SK-N-SH (cell line): ENCODE measurements at regions not wholly inside any gene's neighbourhood (a gene's known extent, or its start where the extent isn't known, plus 50 kb on each side); places are given as distances from the start of the nearest gene placed in this dataset.

ENCODE experiments used
- CTCF ChIA-PET: fragments of 300-600, 350-600 bp; formaldehyde crosslinking; extraction: SDS; loops from one replicate; lab custom pipeline; 2021; lab: Yijun Ruan, JAX
- POLR2A ChIA-PET: fragments of 350-600 bp; sonication (Branson Sonifier 250); formaldehyde crosslinking; extraction: SDS; loops from one replicate; lab custom pipeline; 2020; ENCODE audit warnings: antibody characterized with exemption, inconsistent platforms; lab: Yijun Ruan, JAX
- DNase-seq: peaks from one replicate; pipeline ENCODE4 v3.0.0; 2012
- H2AFZ ChIP-seq: fragments of 200-600 bp; sonication (generic); 2 replicates; pipeline ENCODE4 v1.8.1; 2016; ENCODE audit warnings: antibody characterized with exemption, mild to moderate bottlenecking, low read depth
- H3F3A ChIP-seq: fragments of 200-600 bp; sonication (generic); replicated peaks from 2 replicates; pipeline ENCODE3; 2016; ENCODE audit warnings: antibody characterized with exemption, mild to moderate bottlenecking; ENCODE audit not compliant: insufficient read depth
- H3K27ac ChIP-seq, 2 experiments: fragments of 200-500 bp in 1 of 2; fragments of 200-600 bp in 1 of 2; sonication (Bioruptor generic) in 1 of 2; sonication (generic), shearing (Covaris generic) in 1 of 2; 2 replicates each; pipeline versions ENCODE4 v1.5.1 to v1.6.1; 2014 to 2016; ENCODE audit warnings: low read depth in 2 of 2, inconsistent platforms in 1 of 2, low read length in 1 of 2, mild to moderate bottlenecking in 1 of 2, mixed read lengths in 1 of 2
- H3K27me3 ChIP-seq: fragments of 200-600 bp; sonication (generic), shearing (Covaris generic); 2 replicates; pipeline ENCODE4 v1.6.1; 2016; ENCODE audit warnings: mixed run types; ENCODE audit not compliant: insufficient read depth
- H3K36me3 ChIP-seq, 2 experiments: fragments of 200-500 bp in 1 of 2; fragments of 200-600 bp in 1 of 2; sonication (Bioruptor generic) in 1 of 2; sonication (generic) in 1 of 2; replicated peaks in 1 of 2; 2 replicates each; pipeline versions ENCODE3 to v1.5.1; 2014 to 2016; ENCODE audit warnings: low read length in 1 of 2, mild to moderate bottlenecking in 1 of 2; ENCODE audit not compliant: insufficient read depth in 2 of 2, control insufficient read depth in 1 of 2
- H3K4me1 ChIP-seq, 2 experiments: fragments of 200-500 bp in 1 of 2; fragments of 200-600 bp in 1 of 2; sonication (Bioruptor generic) in 1 of 2; sonication (generic), shearing (Covaris generic) in 1 of 2; 2 replicates each; pipeline versions ENCODE4 v1.5.1 to v1.6.1; 2014 to 2016; ENCODE audit warnings: low read depth in 1 of 2, low read length in 1 of 2, mixed run types in 1 of 2; ENCODE audit not compliant: insufficient read depth in 2 of 2, control insufficient read depth in 1 of 2
- H3K4me2 ChIP-seq: fragments of 200-600 bp; sonication (generic), shearing (Covaris generic); 2 replicates; pipeline ENCODE4 v1.6.1; 2017; ENCODE audit warnings: mixed run types
- H3K4me3 ChIP-seq, 2 experiments: fragments of 200-500 bp in 1 of 2; fragments of 200-600 bp in 1 of 2; sonication (Bioruptor generic) in 1 of 2; sonication (generic), shearing (Covaris generic) in 1 of 2; 2 replicates each; pipeline versions ENCODE4 v1.5.1 to v1.8.1; 2014 to 2016; ENCODE audit warnings: low read depth in 2 of 2, inconsistent platforms in 1 of 2, low read length in 1 of 2, mild to moderate bottlenecking in 1 of 2, mixed read lengths in 1 of 2, moderate library complexity in 1 of 2
- H3K79me2 ChIP-seq: fragments of 200-600 bp; sonication (generic); 2 replicates; pipeline ENCODE4 v1.8.1; 2017; ENCODE audit warnings: mild to moderate bottlenecking; ENCODE audit not compliant: insufficient read depth
- H3K9ac ChIP-seq: fragments of 200-600 bp; sonication (generic); 2 replicates; pipeline ENCODE4 v1.6.1; 2017; ENCODE audit warnings: mixed run types
- H3K9me2 ChIP-seq: fragments of 200-600 bp; sonication (generic); 2 replicates; pipeline ENCODE4 v1.6.1; 2017; ENCODE audit warnings: mixed run types
- H3K9me3 ChIP-seq: fragments of 200-600 bp; sonication (generic); 2 replicates; pipeline ENCODE4 v1.6.1; 2017; ENCODE audit warnings: mixed run types, mild to moderate bottlenecking, moderate library complexity
- H4K20me1 ChIP-seq: fragments of 200-600 bp; sonication (generic); 2 replicates; pipeline ENCODE4 v1.6.1; 2017; ENCODE audit warnings: mild to moderate bottlenecking, mixed run types; ENCODE audit not compliant: insufficient read depth
- CHD2 ChIP-seq: fragments of 150-350 bp; IDR thresholded peaks from 2 replicates; pipeline ENCODE4 v1.6.1; 2018; ENCODE audit warnings: low read length; ENCODE audit not compliant: partially characterized antibody
- ELF1 ChIP-seq: IDR thresholded peaks from 2 replicates; pipeline ENCODE4 v1.4.0; 2012
- EP300 ChIP-seq, 2 experiments: IDR thresholded peaks; 2 replicates each; pipeline versions ENCODE4 v1.4.0 to v1.6.1; 2012; ENCODE audit warnings: borderline replicate concordance in 1 of 2, low read depth in 1 of 2, low read length in 1 of 2
- EZH2phosphoT487 ChIP-seq: fragments of 200-600 bp; sonication (generic); IDR thresholded peaks from 2 replicates; pipeline ENCODE4 v1.6.1; 2017; ENCODE audit warnings: low read depth, mixed run types, mild to moderate bottlenecking, antibody characterized with exemption, moderate library complexity, borderline replicate concordance
- FOSL2 ChIP-seq: IDR thresholded peaks from 2 replicates; pipeline ENCODE4 v1.4.0; 2012; ENCODE audit warnings: low read depth, mild to moderate bottlenecking, moderate library complexity, borderline replicate concordance
- FOXJ3 ChIP-seq: sonication (generic); formaldehyde crosslinking; IDR thresholded peaks from 2 replicates; pipeline ENCODE4 v1.5.1; 2020; ENCODE audit warnings: mild to moderate bottlenecking, missing genetic modification reagents
- GABPA ChIP-seq: IDR thresholded peaks from 2 replicates; pipeline ENCODE4 v1.4.0; 2012; ENCODE audit warnings: low read depth, mild to moderate bottlenecking
- GATA2 ChIP-seq: sonication (generic); formaldehyde crosslinking; IDR thresholded peaks from 2 replicates; pipeline ENCODE4 v1.5.0; 2020; ENCODE audit warnings: mild to moderate bottlenecking, missing genetic modification reagents
- MAX ChIP-seq: IDR thresholded peaks from 2 replicates; pipeline ENCODE4 v1.4.0; 2012; ENCODE audit warnings: low read depth
- NFIC ChIP-seq: IDR thresholded peaks from 2 replicates; pipeline ENCODE4 v1.4.0; 2012; ENCODE audit warnings: borderline replicate concordance
- REST ChIP-seq: IDR thresholded peaks from 2 replicates; pipeline ENCODE4 v1.6.1; 2012; ENCODE audit warnings: mild to moderate bottlenecking, low read depth, low read length, moderate library complexity
- RXRA ChIP-seq: IDR thresholded peaks from 2 replicates; pipeline ENCODE4 v1.4.0; 2012; ENCODE audit warnings: low read depth, mild to moderate bottlenecking, borderline replicate concordance
- SIN3A ChIP-seq: IDR thresholded peaks from 2 replicates; pipeline ENCODE4 v1.6.1; 2012; ENCODE audit warnings: low read depth, mild to moderate bottlenecking, low read length, moderate library complexity, borderline replicate concordance
- TEAD4 ChIP-seq: IDR thresholded peaks from 2 replicates; pipeline ENCODE4 v1.4.0; 2012; ENCODE audit warnings: mild to moderate bottlenecking, borderline replicate concordance; ENCODE audit not compliant: insufficient read depth
- YY1 ChIP-seq: IDR thresholded peaks from 2 replicates; pipeline ENCODE4 v1.4.0; 2012; ENCODE audit warnings: low read depth, mild to moderate bottlenecking
- WGBS: methylation state at CpG from one replicate; pipeline ENCODE4 v1.1.6; 2017; ENCODE audit warnings: low lambda C conversion rate; 5-methylcytosine and 5-hydroxymethylcytosine counted together
- TF ChIP-seq, protein P1 (sequence below): fragments of 150-350 bp; IDR thresholded peaks from 2 replicates; pipeline ENCODE4 v1.6.1; 2017; ENCODE audit warnings: antibody characterized with exemption, low read length, low read depth, borderline replicate concordance

GRCh38 chr4:126486377-126486776 lies 1146.4 kb upstream of the INTU start:
- no peaks in the 10 kb centered on the region for H3K36me3 ChIP-seq
- WGBS, result 57% methylated on average over 1 of the region's 1 CpG
- H3F3A ChIP-seq, result no peaks in the 10 kb centered on the region
- no peaks in the 10 kb centered on the region for H3K79me2 ChIP-seq
- H2AFZ ChIP-seq, result no peak overlapping the region
- no peak overlapping the region for H3K27ac ChIP-seq
- no peak overlapping the region for H3K4me3 ChIP-seq
- H3K9ac ChIP-seq, result no peak overlapping the region
- no peaks in the 10 kb centered on the region for H3K9me3 ChIP-seq
- POLR2A ChIA-PET, result no interaction called here
- CTCF ChIA-PET, result no interaction called here
- no peak for TF ChIP-seq CHD2
- TF ChIP-seq ELF1, result no peak
- TF ChIP-seq FOSL2, result no peak
- no peak for TF ChIP-seq REST
- TF ChIP-seq GATA2 (CRISPR knock-in tag), result no peak
- no peak for TF ChIP-seq YY1
- no peak for TF ChIP-seq SIN3A
- TF ChIP-seq, protein P1, sequence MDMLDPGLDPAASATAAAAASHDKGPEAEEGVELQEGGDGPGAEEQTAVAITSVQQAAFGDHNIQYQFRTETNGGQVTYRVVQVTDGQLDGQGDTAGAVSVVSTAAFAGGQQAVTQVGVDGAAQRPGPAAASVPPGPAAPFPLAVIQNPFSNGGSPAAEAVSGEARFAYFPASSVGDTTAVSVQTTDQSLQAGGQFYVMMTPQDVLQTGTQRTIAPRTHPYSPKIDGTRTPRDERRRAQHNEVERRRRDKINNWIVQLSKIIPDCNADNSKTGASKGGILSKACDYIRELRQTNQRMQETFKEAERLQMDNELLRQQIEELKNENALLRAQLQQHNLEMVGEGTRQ, result no peak
- TF ChIP-seq EZH2phosphoT487, result no peak
- TF ChIP-seq FOXJ3 (CRISPR knock-in tag), result no peak
- no peak for TF ChIP-seq EP300 (IDR thresholded peaks at IDR 0.05; ENCODE audit: borderline replicate concordance in 1 of 2, low read depth in 1 of 2, low read length in 1 of 2)
- TF ChIP-seq TEAD4, result no peak
- TF ChIP-seq GABPA, result no peak
- TF ChIP-seq NFIC, result no peak
- no peak for TF ChIP-seq MAX
- TF ChIP-seq RXRA, result no peak
- H3K4me2 ChIP-seq, result no peak overlapping the region
- H3K9me2 ChIP-seq, result no peaks in the 10 kb centered on the region
- no peaks in the 10 kb centered on the region for H3K4me1 ChIP-seq
- no peak for DNase-seq
- no peaks in the 10 kb centered on the region for H3K27me3 ChIP-seq
- H4K20me1 ChIP-seq, result no peaks in the 10 kb centered on the region
